ENCODE measurements at regions not wholly inside any gene's neighbourhood (a gene's known extent, or its start where the extent isn't known, plus 50 kb on each side); places are given as distances from the start of the nearest gene placed in this dataset.

DNA sequence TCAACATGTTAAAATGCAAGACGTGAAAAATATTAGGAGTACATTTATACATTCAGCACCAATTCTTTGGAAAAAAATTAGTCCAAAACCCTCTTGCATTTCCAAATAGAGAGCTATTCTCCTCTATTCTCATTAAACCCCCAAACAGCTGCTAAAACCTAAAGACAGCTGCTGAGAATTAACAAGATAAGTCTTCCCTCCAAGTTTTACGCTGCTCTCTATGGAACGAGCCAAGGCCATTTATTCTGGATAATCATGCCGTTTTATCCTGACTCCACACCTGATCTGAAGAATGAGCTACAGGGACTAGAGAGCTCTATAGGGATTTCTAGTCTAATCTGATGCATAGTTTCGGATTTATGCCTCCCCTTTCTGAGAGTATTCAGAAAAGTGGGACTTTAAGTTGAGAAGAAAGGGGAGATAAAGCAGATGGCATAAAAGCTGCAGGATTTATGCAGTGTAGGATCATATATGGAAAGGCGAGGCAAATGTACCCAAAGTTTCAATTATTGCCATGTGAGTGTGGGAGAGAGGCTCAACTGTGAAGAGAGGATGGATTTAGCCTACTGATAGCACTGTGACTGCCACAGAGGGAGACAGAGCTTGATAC is 64.7 kb upstream of the HS3ST5 start:
- WGBS (ENCODE audit: insufficient coverage, insufficient replicate concordance, low lambda C conversion rate, missing lambda C conversion rate): 0% methylated on average over 6 of the region's 6 CpGs
- no peak overlapping the region for H3K27ac ChIP-seq (ENCODE audit: control insufficient read depth, insufficient read depth)
- intact Hi-C loops (cut with micrococcal nuclease; ENCODE audit: unreplicated experiment) (no loop called here), in situ Hi-C loops (cut with MboI) (no loop called here)
- no peaks in the 10 kb centered on the region for H3K4me1 ChIP-seq (ENCODE audit: control insufficient read depth, insufficient read depth, low read length)
- H3K27me3 ChIP-seq (replicated peaks in 1 of 2; ENCODE audit: control insufficient read depth in 2 of 2, insufficient read depth in 2 of 2, low read length in 1 of 2): no peaks in the 10 kb centered on the region
- ChIA-PET RAD21 (ENCODE audit: unreplicated experiment) (no interaction called here), SMC1A (ENCODE audit: uncharacterized antibody, unreplicated experiment) (interaction anchor here (0.7 kb wide), 1 partner anchor 234 kb away, joined by 3 read pairs; no protein-coding TSS in a partner anchor), POLR2A (no interaction called here), CTCF (no interaction called here)
- DNase-seq (ENCODE audit: low read depth, low spot score) (no peak), FAIRE-seq (no peak), ATAC-seq (no peak)
- H3K9me3 ChIP-seq (replicated peaks; ENCODE audit: control insufficient read depth, insufficient read depth, low read length): no peaks in the 10 kb centered on the region
- TF ChIP-seq RAD21 (IDR thresholded peaks at IDR 0.05; ENCODE audit: insufficient read depth, low read depth, low read length) (no peak), POU2F2 (IDR thresholded peaks at IDR 0.05; ENCODE audit: borderline replicate concordance, low read depth, low read length) (no peak), TCF7 (IDR thresholded peaks at IDR 0.05; ENCODE audit: borderline replicate concordance) (no peak), TBL1XR1 (IDR thresholded peaks at IDR 0.05; ENCODE audit: low read depth, low read length) (no peak), EGR1 (IDR thresholded peaks at IDR 0.05; ENCODE audit: borderline replicate concordance in 1 of 2, low read depth in 2 of 2, low read length in 2 of 2) (no peak), SIN3A (IDR thresholded peaks at IDR 0.05; ENCODE audit: low read depth, low read length) (no peak), MEF2B (IDR thresholded peaks at IDR 0.05; ENCODE audit: partially characterized antibody, poor library complexity, severe bottlenecking) (no peak), CREB1 (IDR thresholded peaks at IDR 0.05; ENCODE audit: low read depth) (no peak), KDM1A (IDR thresholded peaks at IDR 0.05; ENCODE audit: borderline replicate concordance) (no peak), TCF3 (IDR thresholded peaks at IDR 0.05; ENCODE audit: borderline replicate concordance, insufficient read depth, low read depth, low read length) (no peak)
- TF ChIP-seq, protein P1, sequence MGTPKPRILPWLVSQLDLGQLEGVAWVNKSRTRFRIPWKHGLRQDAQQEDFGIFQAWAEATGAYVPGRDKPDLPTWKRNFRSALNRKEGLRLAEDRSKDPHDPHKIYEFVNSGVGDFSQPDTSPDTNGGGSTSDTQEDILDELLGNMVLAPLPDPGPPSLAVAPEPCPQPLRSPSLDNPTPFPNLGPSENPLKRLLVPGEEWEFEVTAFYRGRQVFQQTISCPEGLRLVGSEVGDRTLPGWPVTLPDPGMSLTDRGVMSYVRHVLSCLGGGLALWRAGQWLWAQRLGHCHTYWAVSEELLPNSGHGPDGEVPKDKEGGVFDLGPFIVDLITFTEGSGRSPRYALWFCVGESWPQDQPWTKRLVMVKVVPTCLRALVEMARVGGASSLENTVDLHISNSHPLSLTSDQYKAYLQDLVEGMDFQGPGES (IDR thresholded peaks at IDR 0.05): no peak
- TF ChIP-seq, protein P2, sequence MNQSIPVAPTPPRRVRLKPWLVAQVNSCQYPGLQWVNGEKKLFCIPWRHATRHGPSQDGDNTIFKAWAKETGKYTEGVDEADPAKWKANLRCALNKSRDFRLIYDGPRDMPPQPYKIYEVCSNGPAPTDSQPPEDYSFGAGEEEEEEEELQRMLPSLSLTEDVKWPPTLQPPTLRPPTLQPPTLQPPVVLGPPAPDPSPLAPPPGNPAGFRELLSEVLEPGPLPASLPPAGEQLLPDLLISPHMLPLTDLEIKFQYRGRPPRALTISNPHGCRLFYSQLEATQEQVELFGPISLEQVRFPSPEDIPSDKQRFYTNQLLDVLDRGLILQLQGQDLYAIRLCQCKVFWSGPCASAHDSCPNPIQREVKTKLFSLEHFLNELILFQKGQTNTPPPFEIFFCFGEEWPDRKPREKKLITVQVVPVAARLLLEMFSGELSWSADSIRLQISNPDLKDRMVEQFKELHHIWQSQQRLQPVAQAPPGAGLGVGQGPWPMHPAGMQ (IDR thresholded peaks at IDR 0.05; ENCODE audit: borderline replicate concordance): no peak
- TF ChIP-seq, protein P3, sequence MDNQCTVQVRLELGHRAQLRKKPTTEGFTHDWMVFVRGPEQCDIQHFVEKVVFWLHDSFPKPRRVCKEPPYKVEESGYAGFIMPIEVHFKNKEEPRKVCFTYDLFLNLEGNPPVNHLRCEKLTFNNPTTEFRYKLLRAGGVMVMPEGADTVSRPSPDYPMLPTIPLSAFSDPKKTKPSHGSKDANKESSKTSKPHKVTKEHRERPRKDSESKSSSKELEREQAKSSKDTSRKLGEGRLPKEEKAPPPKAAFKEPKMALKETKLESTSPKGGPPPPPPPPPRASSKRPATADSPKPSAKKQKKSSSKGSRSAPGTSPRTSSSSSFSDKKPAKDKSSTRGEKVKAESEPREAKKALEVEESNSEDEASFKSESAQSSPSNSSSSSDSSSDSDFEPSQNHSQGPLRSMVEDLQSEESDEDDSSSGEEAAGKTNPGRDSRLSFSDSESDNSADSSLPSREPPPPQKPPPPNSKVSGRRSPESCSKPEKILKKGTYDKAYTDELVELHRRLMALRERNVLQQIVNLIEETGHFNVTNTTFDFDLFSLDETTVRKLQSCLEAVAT (IDR thresholded peaks at IDR 0.05): no peak
- TF ChIP-seq, protein P4, sequence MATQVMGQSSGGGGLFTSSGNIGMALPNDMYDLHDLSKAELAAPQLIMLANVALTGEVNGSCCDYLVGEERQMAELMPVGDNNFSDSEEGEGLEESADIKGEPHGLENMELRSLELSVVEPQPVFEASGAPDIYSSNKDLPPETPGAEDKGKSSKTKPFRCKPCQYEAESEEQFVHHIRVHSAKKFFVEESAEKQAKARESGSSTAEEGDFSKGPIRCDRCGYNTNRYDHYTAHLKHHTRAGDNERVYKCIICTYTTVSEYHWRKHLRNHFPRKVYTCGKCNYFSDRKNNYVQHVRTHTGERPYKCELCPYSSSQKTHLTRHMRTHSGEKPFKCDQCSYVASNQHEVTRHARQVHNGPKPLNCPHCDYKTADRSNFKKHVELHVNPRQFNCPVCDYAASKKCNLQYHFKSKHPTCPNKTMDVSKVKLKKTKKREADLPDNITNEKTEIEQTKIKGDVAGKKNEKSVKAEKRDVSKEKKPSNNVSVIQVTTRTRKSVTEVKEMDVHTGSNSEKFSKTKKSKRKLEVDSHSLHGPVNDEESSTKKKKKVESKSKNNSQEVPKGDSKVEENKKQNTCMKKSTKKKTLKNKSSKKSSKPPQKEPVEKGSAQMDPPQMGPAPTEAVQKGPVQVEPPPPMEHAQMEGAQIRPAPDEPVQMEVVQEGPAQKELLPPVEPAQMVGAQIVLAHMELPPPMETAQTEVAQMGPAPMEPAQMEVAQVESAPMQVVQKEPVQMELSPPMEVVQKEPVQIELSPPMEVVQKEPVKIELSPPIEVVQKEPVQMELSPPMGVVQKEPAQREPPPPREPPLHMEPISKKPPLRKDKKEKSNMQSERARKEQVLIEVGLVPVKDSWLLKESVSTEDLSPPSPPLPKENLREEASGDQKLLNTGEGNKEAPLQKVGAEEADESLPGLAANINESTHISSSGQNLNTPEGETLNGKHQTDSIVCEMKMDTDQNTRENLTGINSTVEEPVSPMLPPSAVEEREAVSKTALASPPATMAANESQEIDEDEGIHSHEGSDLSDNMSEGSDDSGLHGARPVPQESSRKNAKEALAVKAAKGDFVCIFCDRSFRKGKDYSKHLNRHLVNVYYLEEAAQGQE (IDR thresholded peaks at IDR 0.05; ENCODE audit: low read depth, low read length): no peak
- no peak overlapping the region for H2AFZ ChIP-seq (ENCODE audit: control insufficient read depth, low read depth, low read length)
- no peaks in the 10 kb centered on the region for H3K36me3 ChIP-seq (ENCODE audit: control insufficient read depth in 2 of 2, insufficient read depth in 2 of 2, low read length in 1 of 2)
- H3K4me3 ChIP-seq: no peak overlapping the region
- no peaks in the 10 kb centered on the region for H3K79me2 ChIP-seq (ENCODE audit: control insufficient read depth, insufficient read depth, low read length)
- H4K20me1 ChIP-seq (ENCODE audit: control insufficient read depth, insufficient read depth): no peaks in the 10 kb centered on the region
- no TSS peak for BruUV-seq (replicated peaks)
- no peak overlapping the region for H3K9ac ChIP-seq (ENCODE audit: control insufficient read depth, insufficient read depth, low read length)
- H3K4me2 ChIP-seq (ENCODE audit: control insufficient read depth, insufficient read depth): no peak overlapping the region
